ENCODE measurements at regions not wholly inside any gene's neighbourhood (a gene's known extent, or its start where the extent isn't known, plus 50 kb on each side); places are given as distances from the start of the nearest gene placed in this dataset.

GRCh38 chr9:27847380-27847779 is 274.1 kb upstream of the C9orf72 start (continued):
- no peak for TF ChIP-seq ZBTB11 (tag by site-specific recombination; conservative IDR thresholded peaks at IDR 0.05; ENCODE audit: low read depth)
- TF ChIP-seq, protein P1, sequence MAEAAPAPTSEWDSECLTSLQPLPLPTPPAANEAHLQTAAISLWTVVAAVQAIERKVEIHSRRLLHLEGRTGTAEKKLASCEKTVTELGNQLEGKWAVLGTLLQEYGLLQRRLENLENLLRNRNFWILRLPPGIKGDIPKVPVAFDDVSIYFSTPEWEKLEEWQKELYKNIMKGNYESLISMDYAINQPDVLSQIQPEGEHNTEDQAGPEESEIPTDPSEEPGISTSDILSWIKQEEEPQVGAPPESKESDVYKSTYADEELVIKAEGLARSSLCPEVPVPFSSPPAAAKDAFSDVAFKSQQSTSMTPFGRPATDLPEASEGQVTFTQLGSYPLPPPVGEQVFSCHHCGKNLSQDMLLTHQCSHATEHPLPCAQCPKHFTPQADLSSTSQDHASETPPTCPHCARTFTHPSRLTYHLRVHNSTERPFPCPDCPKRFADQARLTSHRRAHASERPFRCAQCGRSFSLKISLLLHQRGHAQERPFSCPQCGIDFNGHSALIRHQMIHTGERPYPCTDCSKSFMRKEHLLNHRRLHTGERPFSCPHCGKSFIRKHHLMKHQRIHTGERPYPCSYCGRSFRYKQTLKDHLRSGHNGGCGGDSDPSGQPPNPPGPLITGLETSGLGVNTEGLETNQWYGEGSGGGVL (tag by site-specific recombination; IDR thresholded peaks at IDR 0.05), result no peak
- no peak for TF ChIP-seq IKZF3 (tag by site-specific recombination; IDR thresholded peaks at IDR 0.05)
- no peak for TF ChIP-seq ZNF548 (tag by site-specific recombination; IDR thresholded peaks at IDR 0.05)
- TF ChIP-seq, protein P2, sequence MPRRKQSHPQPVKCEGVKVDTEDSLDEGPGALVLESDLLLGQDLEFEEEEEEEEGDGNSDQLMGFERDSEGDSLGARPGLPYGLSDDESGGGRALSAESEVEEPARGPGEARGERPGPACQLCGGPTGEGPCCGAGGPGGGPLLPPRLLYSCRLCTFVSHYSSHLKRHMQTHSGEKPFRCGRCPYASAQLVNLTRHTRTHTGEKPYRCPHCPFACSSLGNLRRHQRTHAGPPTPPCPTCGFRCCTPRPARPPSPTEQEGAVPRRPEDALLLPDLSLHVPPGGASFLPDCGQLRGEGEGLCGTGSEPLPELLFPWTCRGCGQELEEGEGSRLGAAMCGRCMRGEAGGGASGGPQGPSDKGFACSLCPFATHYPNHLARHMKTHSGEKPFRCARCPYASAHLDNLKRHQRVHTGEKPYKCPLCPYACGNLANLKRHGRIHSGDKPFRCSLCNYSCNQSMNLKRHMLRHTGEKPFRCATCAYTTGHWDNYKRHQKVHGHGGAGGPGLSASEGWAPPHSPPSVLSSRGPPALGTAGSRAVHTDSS (tag by site-specific recombination; IDR thresholded peaks at IDR 0.05), result no peak
- TF ChIP-seq ZNF146 (tag by site-specific recombination; IDR thresholded peaks at IDR 0.05), result no peak
- no peak for TF ChIP-seq ZNF10 (tag by site-specific recombination; IDR thresholded peaks at IDR 0.05)
- TF ChIP-seq, protein P3, sequence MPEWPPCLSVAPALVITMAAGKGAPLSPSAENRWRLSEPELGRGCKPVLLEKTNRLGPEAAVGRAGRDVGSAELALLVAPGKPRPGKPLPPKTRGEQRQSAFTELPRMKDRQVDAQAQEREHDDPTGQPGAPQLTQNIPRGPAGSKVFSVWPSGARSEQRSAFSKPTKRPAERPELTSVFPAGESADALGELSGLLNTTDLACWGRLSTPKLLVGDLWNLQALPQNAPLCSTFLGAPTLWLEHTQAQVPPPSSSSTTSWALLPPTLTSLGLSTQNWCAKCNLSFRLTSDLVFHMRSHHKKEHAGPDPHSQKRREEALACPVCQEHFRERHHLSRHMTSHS (tag by site-specific recombination; IDR thresholded peaks at IDR 0.05), result no peak
- TF ChIP-seq ZNF366 (tag by site-specific recombination; conservative IDR thresholded peaks at IDR 0.05), result no peak
- TF ChIP-seq, protein P4, sequence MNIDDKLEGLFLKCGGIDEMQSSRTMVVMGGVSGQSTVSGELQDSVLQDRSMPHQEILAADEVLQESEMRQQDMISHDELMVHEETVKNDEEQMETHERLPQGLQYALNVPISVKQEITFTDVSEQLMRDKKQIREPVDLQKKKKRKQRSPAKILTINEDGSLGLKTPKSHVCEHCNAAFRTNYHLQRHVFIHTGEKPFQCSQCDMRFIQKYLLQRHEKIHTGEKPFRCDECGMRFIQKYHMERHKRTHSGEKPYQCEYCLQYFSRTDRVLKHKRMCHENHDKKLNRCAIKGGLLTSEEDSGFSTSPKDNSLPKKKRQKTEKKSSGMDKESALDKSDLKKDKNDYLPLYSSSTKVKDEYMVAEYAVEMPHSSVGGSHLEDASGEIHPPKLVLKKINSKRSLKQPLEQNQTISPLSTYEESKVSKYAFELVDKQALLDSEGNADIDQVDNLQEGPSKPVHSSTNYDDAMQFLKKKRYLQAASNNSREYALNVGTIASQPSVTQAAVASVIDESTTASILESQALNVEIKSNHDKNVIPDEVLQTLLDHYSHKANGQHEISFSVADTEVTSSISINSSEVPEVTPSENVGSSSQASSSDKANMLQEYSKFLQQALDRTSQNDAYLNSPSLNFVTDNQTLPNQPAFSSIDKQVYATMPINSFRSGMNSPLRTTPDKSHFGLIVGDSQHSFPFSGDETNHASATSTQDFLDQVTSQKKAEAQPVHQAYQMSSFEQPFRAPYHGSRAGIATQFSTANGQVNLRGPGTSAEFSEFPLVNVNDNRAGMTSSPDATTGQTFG (tag by site-specific recombination; IDR thresholded peaks at IDR 0.05; ENCODE audit: borderline replicate concordance), result no peak
- TF ChIP-seq, protein P5, sequence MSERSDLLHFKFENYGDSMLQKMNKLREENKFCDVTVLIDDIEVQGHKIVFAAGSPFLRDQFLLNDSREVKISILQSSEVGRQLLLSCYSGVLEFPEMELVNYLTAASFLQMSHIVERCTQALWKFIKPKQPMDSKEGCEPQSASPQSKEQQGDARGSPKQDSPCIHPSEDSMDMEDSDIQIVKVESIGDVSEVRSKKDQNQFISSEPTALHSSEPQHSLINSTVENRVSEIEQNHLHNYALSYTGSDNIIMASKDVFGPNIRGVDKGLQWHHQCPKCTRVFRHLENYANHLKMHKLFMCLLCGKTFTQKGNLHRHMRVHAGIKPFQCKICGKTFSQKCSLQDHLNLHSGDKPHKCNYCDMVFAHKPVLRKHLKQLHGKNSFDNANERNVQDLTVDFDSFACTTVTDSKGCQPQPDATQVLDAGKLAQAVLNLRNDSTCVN (tag by site-specific recombination; optimal IDR thresholded peaks at IDR 0.05), result no peak
- no peak for TF ChIP-seq INSM2 (tag by site-specific recombination; IDR thresholded peaks at IDR 0.05)

- H3K36me3 ChIP-seq (ENCODE audit: control insufficient read depth in 2 of 2, insufficient read depth in 1 of 2, low read length in 2 of 2), result no peaks in the 10 kb centered on the region
- no peaks in the 10 kb centered on the region for H3K4me1 ChIP-seq (ENCODE audit: control insufficient read depth, insufficient read depth, low read length)
- ChIA-PET POLR2A (no interaction called here), CTCF (interaction anchor here (1.0 kb wide), 1 partner anchor 218 kb away, joined by 3 read pairs; no protein-coding TSS in a partner anchor)
- H3K4me3 ChIP-seq (ENCODE audit: low read depth, low read length), result no peak overlapping the region
- H3K27ac ChIP-seq (ENCODE audit: extremely low read depth, low read depth, low read length), result no peak overlapping the region
- H3K9me3 ChIP-seq (ENCODE audit: control insufficient read depth, insufficient read depth, low read depth, low read length), result no peaks in the 10 kb centered on the region
- TF ChIP-seq ZNF707 (tag by site-specific recombination; IDR thresholded peaks at IDR 0.05) (no peak), ZNF791 (tag by site-specific recombination; IDR thresholded peaks at IDR 0.05) (no peak), ZNF704 (tag by site-specific recombination; IDR thresholded peaks at IDR 0.05) (no peak), ZNF776 (tag by site-specific recombination; IDR thresholded peaks at IDR 0.05; ENCODE audit: borderline replicate concordance) (no peak), KLF8 (tag by site-specific recombination; IDR thresholded peaks at IDR 0.05) (no peak)
- TF ChIP-seq, protein P2 (tag by site-specific recombination; IDR thresholded peaks at IDR 0.05), result no peak
- TF ChIP-seq, protein P6, sequence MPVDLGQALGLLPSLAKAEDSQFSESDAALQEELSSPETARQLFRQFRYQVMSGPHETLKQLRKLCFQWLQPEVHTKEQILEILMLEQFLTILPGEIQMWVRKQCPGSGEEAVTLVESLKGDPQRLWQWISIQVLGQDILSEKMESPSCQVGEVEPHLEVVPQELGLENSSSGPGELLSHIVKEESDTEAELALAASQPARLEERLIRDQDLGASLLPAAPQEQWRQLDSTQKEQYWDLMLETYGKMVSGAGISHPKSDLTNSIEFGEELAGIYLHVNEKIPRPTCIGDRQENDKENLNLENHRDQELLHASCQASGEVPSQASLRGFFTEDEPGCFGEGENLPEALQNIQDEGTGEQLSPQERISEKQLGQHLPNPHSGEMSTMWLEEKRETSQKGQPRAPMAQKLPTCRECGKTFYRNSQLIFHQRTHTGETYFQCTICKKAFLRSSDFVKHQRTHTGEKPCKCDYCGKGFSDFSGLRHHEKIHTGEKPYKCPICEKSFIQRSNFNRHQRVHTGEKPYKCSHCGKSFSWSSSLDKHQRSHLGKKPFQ (tag by site-specific recombination; IDR thresholded peaks at IDR 0.05), result no peak
Observed at GRCh38 chr9:27847818-27848217, 274.5 kb upstream of the C9orf72 start.

Measured in HEK293 (cell line).